HG02610 (cell line): ENCODE measurements at regions not wholly inside any gene's neighbourhood (a gene's known extent, or its start where the extent isn't known, plus 50 kb on each side); places are given as distances from the start of the nearest gene placed in this dataset.

ENCODE experiments used
- ATAC-seq: cut with Tn5 transposase; IDR thresholded peaks from one replicate; pipeline ENCODE4 v1.9.1; 2021; ENCODE audit warnings: mild to moderate bottlenecking, moderate library complexity; ENCODE audit not compliant: unreplicated experiment

DNA sequence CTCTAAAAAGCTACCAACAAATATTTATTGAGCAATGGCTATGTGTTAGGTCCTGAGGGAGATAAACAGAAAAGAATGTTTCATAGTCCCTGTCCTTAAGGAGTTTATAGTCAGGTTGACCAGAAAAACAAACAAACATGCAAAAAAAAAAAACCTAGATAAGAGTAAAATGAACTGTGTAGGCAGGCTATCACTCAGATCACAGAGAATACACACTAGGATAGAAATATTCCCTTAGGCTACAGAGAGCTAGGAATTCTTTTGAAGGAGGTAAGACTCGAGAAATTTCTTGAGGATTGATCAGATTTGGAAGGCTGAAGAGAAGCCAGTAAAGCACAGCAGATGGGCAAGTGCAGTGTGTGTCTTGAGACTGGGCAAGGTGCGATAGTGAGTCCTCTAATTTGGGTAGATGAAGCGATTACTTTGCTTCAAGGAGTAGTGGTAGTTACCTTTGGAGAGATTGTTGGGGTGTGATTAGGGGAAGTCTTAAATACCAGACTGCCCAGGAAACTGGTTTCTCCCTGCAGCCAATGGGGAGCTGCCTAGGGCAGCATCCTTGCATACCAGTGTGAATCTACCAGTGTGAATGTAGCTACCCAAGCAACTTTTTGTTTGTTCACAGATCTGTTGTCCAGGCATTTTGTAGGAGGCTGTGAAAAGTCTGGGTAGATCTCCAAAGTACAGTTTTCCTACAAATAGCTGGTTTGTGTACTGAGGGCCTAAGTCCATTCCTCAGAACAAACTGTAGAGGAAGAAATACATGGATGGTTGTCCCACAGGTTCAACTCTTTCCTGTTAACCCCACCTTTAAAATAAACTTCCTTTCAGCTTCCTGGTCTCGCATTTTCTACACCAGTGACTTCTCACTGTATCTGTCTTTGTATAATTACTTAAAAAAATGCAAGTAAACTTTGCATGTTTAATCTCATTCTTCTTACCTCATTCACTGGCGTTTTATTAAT lies 314.1 kb downstream of the KLF5 start:
- no peak for ATAC-seq

DNA sequence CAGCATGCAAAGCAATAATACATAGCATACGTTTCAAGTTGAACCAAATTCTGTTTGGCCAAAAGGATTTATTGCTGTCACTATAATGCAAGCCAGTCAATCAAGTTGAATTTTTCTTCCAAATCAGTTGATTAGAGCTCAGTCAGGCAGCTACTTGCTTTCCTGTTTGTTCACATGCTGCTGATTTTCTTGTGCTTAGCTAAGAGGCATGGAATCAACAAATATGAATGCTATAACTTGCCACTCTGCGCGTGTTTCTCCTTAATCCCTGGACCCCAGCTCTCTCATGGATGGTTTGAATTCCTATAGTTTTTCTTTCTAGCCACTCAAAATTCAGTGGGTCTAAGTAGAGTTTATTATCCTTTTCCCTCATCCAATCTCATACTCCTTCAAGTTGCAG lies 311.3 kb downstream of the KLF5 start:
- ATAC-seq = no peak

DNA sequence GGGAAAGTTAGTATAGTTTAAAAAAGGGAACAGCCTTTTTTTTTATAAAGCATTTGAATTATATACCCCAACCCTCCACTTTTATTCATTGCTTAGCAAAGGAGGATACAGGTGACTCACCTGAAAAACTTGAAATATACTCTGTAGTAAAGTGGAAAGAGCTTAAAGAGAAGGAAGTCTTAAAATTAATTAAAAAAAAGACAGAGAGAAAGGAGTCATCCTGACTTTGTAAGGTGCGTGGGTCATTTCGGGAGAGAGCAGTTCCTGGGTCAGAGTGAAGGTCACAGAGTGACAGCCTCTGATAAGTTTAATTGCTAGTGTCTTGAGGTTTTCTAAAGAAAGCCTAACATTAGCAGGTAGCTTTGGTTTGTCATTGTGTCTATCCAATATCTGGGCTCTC lies 310.3 kb downstream of the KLF5 start:
- no peak for ATAC-seq

DNA sequence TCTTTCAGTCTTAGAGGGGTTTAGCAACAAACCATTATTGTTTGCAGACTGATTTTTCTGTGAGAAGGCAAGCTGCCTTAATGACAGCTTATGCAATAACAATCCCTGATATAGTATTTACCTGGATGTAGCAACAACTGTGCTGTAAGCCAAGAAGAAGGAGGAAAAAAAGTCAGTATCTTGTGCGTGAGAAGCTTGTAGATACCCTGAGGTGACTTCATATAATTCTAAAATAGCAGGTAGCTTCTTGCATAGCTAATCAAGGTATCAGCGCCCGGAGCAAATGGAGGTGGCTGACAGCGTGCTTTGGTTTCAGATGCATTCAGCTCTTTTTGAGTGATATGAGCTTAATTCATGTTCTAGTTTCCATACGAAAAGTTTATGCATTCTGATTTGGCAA lies 309.8 kb downstream of the KLF5 start:
- ATAC-seq = no peak

DNA sequence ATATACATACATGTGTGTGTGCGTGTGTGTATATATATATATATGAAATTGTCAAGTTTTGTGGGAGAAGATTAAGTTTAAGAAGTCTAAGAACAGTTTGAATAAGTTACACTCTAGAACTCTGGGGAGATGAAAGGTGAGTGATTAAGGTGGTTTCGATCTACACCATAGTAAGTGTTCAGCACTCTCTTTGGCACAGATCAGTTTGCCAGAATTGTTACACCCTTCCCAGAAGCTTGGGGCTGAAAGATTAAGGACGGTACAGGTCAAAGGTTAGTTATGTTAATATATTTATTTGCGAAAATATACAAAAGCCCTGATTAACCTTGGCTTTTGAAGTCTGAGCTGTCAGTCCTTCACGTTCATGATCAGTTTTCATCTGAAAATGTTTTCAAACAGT lies 309.1 kb downstream of the KLF5 start:
- ATAC-seq = no peak

DNA sequence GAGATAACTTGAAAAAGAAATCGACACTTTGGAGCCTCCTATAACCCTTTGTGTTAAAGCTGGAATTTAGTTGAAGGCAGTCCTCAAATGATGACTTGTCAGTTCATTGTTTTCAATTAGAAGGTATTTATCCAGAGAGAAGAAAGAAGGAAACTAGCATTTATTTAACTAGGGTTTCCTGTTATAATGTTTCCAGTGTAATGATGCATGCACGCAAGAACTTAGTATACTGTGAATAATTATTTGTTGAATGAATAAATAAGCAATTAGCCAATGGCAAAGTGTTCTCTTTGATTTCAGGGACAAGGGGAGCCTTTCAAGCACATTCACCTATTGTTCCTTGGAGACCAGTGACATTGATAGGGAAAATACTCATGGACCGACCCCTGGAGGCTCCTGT lies 307.4 kb downstream of the KLF5 start:
- no peak for ATAC-seq

DNA sequence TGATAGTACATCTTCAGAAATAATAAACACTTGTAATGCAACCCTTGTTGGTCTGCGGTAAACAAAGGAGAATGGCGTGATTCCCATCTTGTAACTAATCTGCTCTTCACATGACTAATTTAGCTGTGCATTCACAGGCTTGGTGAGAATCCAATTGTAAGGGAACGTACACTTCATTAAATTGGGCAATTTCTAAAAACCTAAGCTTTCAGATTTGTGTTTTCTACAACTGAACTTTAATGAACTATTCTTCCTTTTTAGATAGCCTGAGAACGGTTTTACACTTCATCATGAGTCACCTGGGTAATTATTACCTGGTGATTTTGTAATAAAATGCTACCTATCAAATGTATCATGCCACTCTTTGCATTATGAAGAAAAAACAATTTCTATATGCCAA lies 306.9 kb downstream of the KLF5 start:
- no peak for ATAC-seq

DNA sequence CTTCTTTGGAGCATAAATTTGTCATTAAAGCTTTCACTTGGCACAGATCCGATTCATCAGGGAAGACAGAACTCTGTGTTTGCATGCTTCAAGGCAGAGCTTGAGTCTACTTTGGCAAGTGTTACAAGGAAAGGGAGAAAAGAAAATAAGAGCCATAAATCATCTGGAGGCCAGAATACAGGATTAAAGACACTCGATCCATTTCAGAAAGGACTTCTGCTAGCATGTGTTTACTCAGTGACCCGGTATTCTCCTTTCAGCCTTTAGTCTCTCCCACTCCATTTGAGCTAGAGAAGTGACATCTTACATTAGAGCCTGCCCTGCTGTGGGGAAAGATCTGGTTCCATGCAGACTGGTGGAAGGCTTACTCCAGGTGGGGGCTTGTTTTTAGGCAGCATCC lies 306.4 kb downstream of the KLF5 start:
- ATAC-seq = no peak

DNA sequence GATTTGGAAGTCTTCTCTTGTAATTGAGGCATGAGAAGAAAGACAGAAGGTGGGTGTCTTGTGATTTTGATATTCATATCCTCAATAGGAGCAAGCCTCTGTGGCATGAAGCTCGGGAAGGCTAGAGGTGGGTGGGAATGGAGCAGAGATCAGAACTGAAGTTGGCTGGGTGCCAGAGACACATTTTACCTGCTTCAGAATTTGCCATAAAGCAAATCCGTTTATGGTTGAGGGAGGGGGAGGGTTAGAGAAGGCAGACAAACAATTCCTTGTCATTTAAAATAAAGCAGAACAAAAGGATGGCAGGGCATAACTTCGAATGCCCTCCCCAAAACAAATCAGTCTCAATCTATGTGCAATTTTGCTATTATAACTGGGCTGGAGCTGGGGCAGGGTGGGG lies 305.9 kb downstream of the KLF5 start:
- no peak for ATAC-seq

DNA sequence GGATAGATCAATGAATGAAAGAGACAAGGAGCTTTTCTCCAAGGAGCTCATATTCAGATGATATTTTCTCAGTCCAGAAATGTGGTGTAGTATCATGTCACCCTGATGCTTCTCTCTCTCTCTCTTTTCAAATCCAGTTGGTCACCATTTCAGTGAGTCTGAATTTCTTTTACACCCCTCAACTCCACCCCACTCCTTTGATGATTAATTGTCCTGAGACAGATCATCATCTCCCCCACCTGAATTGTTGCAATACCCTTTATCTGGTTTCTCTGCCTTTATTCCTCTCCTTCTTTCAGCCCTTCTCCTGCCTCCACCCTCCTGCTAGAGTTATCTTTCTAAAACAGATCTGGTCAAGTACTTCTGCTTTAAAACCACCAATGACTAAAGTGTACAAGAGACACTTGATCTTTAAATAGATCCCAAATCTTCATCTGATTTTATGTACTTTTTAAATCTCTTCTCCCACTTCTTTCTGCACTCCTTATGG lies 299.8 kb downstream of the KLF5 start:
- ATAC-seq = no peak

DNA sequence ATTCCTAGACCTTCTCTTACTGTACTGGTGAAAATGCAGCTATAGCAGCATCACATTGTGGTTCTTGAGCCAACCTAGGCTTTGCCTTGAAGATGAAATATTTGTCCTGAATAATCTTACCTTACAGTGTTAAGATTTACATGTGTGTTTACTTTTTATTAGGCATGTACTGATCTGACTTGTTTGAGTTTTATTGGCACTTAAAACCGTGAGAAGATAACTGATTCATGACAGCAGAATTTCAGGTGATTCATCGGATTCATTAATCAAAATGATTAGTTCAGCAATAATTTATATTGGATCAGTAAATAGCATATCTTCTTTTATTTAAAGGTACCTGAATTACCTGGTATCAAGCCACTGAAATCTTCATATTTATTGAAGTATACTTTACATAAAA lies 296.3 kb downstream of the KLF5 start:
- no peak for ATAC-seq

DNA sequence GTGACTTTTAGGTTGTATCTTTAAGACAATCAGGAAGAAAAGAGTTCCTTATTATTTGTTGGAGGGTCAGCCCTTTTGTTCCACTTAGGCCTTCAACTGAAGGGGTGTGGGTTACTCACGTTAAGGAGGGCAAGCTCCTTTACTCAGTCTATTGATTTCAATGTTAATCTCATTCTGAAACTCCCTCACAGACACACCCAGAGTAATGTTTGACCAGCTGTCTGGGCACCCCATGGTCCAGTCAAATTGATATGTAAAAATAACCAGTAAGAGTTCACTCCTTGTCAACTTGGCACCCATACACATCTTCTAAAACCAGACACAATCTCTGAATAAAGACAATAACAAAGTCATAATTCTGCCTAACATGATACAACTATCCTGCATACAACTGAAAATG lies 292.9 kb downstream of the KLF5 start:
- no peak for ATAC-seq

DNA sequence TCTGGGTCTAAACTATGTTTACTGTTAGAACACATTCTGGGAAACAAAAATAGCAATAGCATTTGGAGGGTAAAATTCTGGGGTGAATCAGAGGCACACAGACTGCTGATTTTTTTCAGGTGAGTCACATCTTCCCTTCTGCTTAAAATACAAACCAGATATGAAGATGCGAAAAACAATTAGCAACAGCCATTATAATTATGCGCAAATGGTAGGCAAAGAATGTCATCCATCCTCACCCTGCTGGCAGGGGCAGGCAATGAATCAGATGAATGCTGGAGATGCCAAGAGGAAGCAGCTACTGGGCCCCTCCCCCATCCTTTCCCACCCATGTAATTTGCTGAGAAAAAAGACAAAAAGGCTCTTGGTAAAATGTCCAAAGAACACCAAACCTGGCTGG lies 282.9 kb downstream of the KLF5 start:
- ATAC-seq = no peak

DNA sequence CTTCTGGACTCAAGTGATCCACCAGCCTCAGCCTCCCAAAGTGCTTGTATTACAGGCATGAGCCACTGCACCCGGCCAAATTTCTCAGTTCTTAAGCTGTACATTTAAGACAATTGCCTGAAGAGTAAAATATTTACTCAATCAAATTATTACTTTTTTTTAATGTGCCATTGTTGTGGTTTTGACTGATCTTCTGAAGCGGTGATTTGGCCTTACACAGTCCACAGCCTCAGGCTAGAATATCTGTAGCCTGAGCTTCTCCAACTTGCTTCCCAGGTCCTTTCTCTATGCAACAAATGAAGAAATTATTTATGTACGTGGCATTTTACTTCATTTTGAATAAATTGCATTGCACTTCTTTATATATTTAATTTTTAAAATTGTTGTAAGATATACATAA lies 281.3 kb downstream of the KLF5 start:
- no peak for ATAC-seq

DNA sequence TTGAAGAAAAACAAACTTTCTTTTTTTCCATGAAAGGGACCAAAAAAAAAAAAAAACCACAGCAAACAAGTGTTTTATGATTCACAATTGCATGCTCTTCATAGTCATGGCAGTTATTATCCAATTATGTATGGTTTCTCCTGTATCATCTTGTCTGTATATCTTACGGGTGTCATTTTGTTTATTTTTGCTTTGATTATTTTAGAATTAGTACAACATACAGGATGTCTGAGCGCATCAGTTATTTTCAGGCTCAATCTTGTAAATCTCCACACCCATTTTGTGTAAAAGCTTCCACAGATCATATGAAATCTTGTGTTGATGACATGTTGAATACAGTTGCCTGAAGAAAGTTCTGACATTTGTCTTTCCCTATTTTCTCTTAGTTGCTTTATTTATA lies 280.3 kb downstream of the KLF5 start:
- ATAC-seq = no peak

DNA sequence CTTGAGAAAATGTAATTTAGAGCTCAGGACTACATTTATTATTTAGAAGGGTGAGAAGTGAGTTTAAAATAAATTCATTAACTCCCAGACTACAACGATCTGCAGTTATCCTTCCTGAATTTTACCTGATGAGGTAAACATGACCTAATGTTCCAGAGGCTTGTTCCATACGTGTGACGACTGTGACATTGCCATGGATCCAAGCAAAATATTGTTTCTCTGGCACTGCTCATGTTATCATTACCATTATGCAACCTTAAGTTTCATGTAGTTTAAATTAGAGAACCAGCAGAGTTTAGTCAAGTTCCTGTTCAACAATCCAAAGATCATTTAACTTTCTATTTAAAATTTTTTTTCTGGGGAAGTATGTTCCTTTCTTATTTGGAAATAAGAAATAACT lies 279.6 kb downstream of the KLF5 start:
- no peak for ATAC-seq

DNA sequence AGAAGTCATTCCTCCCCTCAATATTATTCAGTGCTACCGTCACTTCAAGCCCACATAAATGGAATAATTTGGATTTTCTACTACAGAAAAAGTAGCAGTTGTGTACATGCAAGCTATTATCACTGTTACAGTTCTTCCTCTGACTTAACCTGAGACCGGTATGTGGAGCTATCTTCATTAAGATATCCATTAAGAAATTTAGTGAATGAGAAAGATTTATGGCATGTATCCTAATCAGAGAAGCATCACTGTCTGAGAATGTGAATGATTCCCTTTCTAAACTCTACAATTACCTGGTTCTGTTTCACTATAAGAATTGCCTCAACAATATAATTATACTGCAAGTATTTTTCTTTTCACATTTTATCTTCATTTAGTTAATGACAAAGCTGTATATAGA lies 278.7 kb downstream of the KLF5 start:
- no peak for ATAC-seq

DNA sequence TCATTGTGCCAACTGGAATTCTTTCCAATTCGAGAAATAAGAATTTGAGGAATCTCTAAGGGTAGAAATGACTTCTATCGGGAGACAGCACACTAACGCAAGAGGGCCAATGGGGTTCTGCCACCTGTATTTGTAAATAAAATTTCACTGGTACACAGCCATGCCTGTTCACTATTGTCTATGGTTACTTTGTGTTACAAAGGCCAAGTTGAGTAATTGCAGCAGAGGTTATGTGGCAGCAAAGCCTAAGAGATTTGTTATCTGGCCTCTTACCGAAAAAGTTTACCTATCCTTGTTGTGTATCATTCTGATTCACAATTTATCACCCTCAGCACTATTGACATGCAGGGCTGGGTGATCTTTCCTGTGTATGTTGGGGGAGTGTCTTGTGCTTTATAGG lies 278.0 kb downstream of the KLF5 start:
- no peak for ATAC-seq

DNA sequence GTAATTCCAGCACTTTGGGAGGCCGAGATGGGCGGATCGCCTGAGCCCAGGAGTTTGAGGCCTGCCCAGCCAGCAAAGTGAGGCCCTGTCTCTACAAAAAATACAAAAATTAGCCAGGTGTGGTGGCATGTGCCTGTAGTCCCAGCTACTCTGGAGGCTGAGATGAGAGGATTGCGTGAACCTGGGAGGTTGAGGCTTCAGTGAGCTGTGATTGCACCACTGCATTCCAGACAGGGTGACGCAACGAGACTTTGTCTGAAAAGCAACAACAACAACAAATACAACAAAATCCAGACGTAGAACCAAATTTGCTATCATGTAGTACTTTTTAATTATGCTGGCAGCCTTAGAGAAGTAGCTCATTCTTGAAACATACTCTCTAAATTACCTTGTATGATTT lies 277.1 kb downstream of the KLF5 start:
- ATAC-seq = no peak

DNA sequence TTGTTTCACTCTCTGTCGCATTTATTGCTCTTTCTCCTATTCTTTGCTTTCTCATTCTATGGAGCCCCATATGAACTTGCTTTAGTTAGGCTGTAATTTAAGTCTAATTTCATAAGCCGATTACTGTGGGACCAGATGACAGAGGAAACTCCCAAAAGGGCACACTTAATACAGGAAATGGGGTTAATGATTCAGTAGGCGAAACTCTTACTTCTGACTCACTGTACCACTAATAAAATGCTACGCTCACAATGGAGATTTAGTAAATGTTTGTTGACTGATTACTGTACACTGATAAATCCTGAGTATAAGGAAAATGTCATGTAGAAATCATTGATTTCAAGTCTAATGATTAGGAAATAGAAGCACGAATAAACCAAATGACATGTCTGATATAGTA lies 276.4 kb downstream of the KLF5 start:
- peak; percentile 96 for ATAC-seq

DNA sequence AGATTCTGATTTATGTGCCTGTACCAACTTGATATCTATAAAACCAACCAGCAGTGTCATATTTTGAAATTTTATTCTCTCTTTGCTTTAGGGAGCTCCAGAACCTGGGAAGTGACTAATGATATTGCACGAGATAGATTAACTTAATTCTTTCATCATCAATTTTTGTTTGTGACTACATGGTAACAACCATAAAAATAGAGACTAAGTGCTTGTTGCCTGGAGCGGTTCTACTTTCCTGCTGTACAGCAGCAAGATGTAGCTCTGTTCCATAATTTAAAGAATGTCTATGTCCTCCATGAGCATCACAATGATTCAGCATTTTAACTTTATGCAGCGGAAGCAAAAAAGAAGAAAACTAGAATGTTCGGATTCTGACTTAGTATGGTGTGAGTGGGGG lies 275.6 kb downstream of the KLF5 start:
- no peak for ATAC-seq

DNA sequence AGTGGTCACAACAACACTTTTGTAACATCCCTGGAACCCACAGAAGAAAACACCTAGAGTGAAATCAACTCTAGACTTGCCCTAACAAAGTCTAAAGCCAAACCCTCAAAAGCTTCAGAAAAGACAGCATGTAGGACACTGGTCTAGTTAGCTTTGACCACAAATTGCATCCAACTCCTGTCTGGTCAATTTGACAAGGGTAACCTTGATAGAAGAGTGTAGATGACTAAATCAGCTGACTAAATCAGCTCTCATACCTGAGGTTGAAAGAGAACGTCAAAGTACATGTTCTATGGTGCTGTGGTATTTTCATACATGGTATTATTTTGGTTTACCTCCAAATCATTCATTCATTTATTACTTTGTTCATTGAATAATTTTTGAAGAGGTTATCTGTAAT lies 272.8 kb downstream of the KLF5 start:
- no peak for ATAC-seq

DNA sequence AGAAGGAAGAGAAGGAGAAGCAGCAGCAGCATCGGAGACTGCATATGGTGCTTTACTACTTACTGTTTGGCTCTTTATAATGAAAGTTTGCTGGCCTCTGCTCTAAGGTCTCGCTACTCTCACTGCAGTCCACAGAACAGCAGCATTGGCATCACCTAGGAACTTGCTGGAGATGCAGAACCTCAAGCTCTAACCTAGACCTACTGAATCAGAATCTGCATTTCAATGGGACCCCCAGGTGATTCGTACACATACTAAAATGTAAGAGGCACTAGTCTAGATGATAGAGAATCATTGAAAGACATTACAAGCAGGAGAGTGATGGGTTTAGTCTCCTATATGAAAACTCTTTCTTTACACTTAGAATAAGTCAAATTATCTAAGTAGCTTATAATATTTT lies 270.6 kb downstream of the KLF5 start:
- ATAC-seq = no peak
